ENCODE measurements at regions not wholly inside any gene's neighbourhood (a gene's known extent, or its start where the extent isn't known, plus 50 kb on each side); places are given as distances from the start of the nearest gene placed in this dataset.

- no peak for TF ChIP-seq JUN (IDR thresholded peaks at IDR 0.05; ENCODE audit: low read depth, low read length)
- no peak for TF ChIP-seq EZH2 (IDR thresholded peaks at IDR 0.05; ENCODE audit: low read depth, low read length, severe bottlenecking)
- no peak for TF ChIP-seq CHD7 (IDR thresholded peaks at IDR 0.05; ENCODE audit: insufficient replicate concordance, low read length)
- no peak for TF ChIP-seq EP300 (IDR thresholded peaks at IDR 0.05; ENCODE audit: borderline replicate concordance in 1 of 2, low read depth in 2 of 2, low read length in 2 of 2)
- TF ChIP-seq RFX5 (IDR thresholded peaks at IDR 0.05; ENCODE audit: borderline replicate concordance, low read depth, low read length) = no peak
- no peak for TF ChIP-seq CBX8 (IDR thresholded peaks at IDR 0.05; ENCODE audit: borderline replicate concordance, low read depth, low read length)
- TF ChIP-seq ZNF274 (IDR thresholded peaks at IDR 0.05; ENCODE audit: borderline replicate concordance, extremely low read depth, low read length) = no peak
- TF ChIP-seq ATF3 (IDR thresholded peaks at IDR 0.05; ENCODE audit: insufficient read depth, low read depth, low read length) = no peak
- no peak for TF ChIP-seq POLR2AphosphoS5 (IDR thresholded peaks at IDR 0.05; ENCODE audit: low read depth, low read length)
- no peak for TF ChIP-seq JUND (IDR thresholded peaks at IDR 0.05; ENCODE audit: low read length)
- no peak for TF ChIP-seq TAF1 (IDR thresholded peaks at IDR 0.05; ENCODE audit: low read depth, low read length)
- no peak for TF ChIP-seq RXRA (IDR thresholded peaks at IDR 0.05; ENCODE audit: insufficient read depth, low read depth, low read length)
- no peak for TF ChIP-seq CHD1 (IDR thresholded peaks at IDR 0.05; ENCODE audit: low read depth, low read length)
Measured at GRCh38 chr2:216774620-216775019, 79.3 kb upstream of the IGFBP5 start.

All from H1 (cell line).